ENCODE measurements at regions not wholly inside any gene's neighbourhood (a gene's known extent, or its start where the extent isn't known, plus 50 kb on each side); places are given as distances from the start of the nearest gene placed in this dataset.

DNA sequence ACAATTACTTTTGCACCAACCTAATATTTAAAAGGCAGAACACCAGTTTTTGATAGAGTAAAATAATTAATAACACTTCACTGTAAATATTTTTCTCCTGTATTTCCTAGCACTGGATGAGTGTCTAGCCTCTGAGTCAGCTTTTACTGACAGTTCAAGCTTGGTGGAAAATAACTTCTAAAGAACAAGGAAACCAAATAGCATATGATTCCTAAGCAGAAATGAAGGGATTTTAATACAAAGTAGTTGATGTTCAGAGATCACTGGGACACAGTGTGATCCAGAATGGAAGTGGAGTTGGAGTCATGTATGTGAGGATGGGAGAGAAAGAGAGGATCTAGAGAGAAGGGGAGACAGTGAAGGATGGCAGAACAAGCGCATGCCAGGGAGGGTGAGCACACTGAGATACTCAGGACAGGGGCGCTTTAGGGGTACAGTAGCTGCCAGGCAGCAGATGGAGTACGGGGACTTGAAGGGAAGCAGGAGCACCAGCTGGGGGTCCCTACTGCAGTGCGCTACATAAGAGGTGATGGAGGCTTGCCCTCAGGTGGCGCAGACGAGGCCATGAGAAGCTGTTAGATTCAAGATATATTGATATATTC lies 117.9 kb upstream of the KLF6 start:
- DNase-seq, result no peak

DNA sequence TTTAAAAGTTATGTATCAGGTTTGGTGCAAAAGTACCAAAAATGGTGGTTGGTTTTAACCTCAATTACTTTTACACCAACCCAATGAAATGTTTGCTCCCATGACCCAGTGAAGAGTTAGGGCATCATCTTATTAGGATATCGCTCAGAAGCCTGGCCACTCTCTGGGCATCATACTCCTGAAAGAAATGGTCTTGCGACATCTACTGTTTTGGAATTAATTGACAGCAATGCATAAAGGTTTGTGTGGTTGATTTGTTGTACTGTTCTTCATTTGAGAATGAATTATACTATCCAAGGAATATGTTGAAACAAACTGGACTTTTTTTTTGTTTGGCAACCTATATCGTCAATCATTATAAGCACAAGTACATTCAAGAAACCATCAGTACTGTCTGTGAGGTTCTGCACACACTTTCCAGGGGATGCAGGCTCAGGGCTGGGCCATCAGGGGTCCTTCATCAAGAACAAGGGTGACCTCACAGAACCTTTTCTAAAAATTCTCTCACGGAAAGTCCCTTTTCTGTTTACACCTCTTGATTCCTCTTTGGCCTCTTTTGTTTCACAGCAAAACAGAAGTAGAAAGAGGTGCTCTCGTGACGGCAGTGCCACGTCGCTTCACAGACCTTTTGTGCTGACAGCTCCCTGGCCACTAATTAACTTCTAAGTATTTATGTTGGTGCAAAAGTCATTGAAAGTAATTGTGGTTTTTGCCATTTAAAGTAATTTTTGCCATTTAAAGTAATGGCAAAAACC lies 117.2 kb upstream of the KLF6 start:
- no peak for DNase-seq

GRCh38 chr10:3901370-3901769 lies 116.4 kb upstream of the KLF6 start:
- DNase-seq, result no peak

DNA sequence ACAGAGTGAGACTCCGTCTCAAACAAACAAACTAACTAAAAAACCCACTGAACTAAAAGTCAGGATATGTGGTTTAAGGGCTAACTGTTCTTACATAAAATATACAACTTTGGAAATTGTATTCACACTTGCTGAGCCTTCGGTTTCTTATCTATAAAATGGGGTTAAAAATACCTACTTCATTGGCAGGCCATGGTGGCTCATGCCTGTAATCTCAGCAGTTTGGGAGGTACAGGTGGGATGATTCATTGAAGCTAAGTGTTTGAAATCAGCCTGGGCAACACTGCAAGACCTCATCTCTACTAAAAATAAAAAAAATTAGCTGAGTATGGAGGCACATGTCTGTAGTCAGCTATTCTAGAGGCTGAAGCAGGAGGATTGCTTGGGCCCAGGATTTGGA lies 115.4 kb upstream of the KLF6 start:
- no peak for DNase-seq

- DNase-seq, result no peak
Measured at GRCh38 chr10:3898821-3899220, 113.8 kb upstream of the KLF6 start.

- DNase-seq, result no peak
Measured at GRCh38 chr10:3897156-3897555, 112.1 kb upstream of the KLF6 start.

DNA sequence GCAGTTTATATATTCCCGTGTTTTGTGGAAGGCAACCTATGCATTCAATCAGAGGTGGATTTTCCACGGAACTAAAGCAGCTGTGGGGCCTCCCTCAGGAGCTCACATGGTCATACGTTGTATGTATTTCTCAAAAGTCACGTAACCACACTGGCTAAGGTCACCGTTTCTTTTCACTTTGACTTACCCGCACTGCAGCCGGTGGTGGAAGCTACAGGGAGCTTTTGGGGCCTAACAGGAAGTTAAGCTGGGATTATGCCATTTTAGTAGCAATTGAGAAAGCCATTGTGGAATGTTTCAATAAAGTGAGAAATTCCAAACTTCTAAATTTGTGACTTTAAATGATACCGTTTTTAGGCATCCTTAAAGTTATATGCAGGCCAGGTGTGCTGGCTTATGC lies 111.2 kb upstream of the KLF6 start:
- no peak for DNase-seq

- DNase-seq, result no peak
Measured at GRCh38 chr10:3895045-3895631, 110.1 kb upstream of the KLF6 start.

DNA sequence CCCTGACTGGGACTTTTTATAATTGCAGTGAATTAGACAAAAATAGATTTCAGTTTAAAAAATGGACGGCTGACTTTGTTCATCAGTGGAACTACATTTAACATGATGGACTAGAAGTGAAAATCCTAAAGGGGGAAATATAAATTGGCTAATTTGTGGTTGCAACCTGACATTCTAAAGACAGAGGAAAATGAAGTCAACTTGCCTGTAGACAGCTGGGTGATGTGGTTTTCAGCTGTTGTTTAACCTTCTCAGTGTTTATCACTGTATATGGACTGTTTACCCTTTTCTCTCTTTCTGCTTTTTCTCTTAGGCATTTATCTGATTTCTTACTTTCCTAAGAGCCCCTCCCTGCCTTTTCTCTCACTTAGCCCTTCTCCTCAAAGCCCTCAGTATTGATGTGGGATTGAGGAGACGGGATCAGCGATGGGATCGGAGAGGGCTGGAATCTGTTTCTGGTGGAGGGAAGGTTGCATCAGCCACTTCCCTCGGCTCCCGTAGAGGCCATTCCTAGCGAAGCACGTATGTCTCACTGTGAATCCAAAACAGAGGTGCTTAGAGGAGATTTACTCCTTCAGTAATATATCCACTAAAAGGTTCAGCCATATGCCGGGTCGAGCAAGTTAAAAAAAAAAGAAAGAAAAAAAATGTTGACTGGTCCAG lies 109.0 kb upstream of the KLF6 start:
- no peak for DNase-seq

- DNase-seq, result no peak
Measured at GRCh38 chr10:3892440-3893425, 107.7 kb upstream of the KLF6 start.

DNA sequence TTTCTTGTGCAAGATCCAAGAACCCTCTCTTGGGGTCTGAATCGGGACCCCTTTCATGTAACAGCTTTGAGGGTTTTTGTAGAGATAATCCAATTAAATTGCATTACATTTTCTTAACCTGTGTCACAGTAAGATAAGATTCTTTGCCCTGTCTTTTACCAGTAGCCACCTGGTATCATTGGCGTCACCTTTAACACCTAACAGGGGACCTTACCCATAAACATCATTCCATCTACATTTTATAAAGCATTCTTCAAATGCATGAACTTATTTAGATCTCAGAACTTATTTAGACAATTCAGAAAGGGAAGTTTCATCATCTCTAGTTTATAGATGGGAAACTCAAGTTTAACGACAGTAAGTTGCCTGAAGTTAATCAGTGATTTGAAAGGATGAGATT lies 106.4 kb upstream of the KLF6 start:
- DNase-seq, result no peak

- no peak for DNase-seq
Measured at GRCh38 chr10:3890602-3891352, 105.8 kb upstream of the KLF6 start.

DNA sequence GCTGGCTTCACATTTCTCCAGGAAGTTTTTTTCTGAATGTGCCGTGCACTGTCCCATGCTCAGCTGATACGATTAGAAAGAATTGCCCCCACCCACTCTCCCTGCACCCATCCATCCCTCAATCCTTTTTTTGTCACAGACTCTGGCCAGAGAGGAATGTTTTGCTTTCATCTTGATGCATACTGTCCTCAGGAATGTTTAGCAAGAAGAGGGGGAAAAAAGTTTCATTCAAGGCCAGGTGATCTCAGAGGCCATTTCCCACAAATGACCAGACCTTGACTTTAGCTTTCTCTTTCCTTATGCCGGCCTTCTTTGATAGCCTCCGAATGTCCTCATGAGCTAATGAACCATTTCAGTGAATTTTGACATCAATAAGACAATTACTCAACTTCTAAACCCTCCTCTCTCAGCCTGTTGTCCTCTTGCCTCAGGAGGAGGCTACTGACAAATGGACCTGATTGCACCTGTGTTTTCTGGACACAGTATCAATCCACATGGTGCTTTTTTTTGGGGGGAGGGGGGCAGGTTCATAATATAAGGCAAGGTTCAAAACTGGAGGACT lies 105.0 kb upstream of the KLF6 start:
- no peak for DNase-seq

DNA sequence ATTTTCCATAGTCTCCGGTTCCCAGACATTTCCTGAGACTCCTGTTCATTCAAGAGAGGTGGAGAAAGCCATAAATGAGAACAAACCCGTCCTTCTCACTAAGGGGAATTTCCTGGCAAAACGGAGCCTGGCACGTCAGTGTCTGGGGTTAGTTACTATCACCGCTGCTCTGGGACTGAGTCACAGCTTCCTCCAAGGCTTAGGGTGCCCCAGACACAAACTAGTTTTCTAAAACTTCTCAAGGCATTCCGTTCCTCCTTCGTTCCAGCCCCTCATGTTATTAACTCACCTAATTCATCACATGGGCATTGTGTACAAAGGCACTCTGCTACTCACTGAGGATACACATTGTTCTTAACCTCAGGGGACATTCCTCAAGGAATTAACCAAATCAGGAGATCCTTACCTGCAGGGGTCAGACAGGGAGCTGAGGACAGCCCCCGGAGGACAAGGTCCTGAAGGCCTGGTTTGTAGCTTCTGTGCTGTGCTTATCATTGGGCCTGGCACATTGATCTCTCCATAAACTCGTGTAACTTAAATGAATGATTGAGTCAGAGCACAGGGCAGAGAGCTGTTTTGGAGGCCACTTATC lies 103.0 kb upstream of the KLF6 start:
- no peak for DNase-seq

GRCh38 chr10:3887404-3887803 lies 102.4 kb upstream of the KLF6 start:
- DNase-seq, result no peak

DNA sequence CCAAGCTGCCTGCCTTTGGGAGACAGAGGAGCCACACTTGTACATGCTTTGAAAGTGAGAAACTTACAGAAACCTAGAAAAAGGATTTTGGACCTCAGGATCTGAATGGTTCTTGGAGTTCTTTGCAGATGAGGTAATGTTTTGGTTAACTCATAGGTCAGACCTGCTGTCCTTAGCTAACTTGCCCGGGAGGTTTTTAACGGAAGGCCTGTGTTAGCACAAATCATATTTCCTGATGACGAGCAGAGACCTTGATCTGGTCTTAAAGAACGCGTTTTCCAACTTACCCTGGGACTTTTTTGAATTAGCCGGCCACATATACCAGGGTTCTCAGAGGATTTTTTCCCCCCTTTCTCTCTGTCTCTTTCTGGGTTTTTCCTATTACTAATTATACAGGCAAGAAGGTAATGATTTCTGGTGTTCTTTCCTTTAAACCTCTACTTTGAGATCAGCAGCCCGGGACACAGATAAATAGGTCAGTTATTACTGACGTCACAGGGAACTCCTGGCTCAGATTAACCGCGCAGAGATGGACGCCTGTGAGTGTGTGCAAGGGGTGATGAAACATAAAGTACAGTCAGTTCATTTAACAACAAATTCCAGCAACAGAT lies 101.7 kb upstream of the KLF6 start:
- no peak for DNase-seq

GRCh38 chr10:3886191-3886590 lies 101.2 kb upstream of the KLF6 start:
- DNase-seq, result no peak

- no peak for DNase-seq
Measured at GRCh38 chr10:3882855-3883254, 97.8 kb upstream of the KLF6 start.

DNA sequence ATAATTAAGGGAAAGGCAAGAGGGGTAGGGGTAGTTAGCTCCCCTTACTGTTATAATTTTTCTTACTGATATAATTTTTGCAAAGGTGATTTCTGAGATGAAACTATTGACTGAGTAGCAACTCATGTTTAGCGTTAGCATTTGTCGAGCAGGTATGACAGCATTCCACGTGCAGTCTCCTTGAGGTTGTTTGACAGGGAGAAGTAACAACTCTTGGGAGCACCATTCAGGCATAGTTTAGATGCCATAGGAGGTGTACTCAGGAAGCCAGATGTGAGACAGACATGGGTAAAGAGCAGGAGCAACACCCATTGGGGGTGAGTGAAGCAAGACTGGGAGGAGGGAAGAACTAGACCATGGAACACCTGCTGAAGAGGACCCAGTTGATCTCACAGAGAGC lies 96.6 kb upstream of the KLF6 start:
- no peak for DNase-seq

DNA sequence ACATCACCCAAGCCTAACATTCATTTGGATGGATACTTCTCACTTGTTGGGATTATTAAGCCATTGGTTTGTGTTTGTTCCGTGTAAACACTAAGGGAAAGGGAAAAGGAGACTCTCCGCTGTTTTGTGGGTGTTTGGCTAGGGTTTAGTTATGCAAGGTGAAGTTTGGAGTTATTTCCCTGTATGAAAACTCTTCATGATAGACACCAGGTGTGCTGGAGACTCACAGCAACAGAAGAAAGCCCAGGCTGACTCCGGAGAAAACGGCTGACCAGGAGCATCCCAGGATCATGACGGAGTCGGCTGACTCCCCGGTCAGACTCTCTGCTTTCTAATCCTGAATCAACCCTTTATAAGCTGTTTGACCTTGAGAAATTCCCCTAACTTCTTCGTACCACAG lies 94.1 kb upstream of the KLF6 start:
- DNase-seq, result no peak
